ENCODE measurements at regions not wholly inside any gene's neighbourhood (a gene's known extent, or its start where the extent isn't known, plus 50 kb on each side); places are given as distances from the start of the nearest gene placed in this dataset.
"Not testable (repeated sequence)": the region's sequence is repeated elsewhere in the genome, so short reads cannot be mapped to it uniquely, and the experiment has no call there.

GRCh38 chr21:19198801-19199200, 795.2 kb upstream of the TMPRSS15 start:
- DNase-seq (ENCODE audit: low spot score in 2 of 2) (no peak), ATAC-seq (ENCODE audit: low read depth) (no peak)
- Mint-ChIP-seq H3K27ac (no peak overlapping the region), H3K9me3 (peaks cover 2% of the 10 kb centered on the region), H3K27me3 (no peaks in the 10 kb centered on the region), H3K36me3 (no peaks in the 10 kb centered on the region), H3K4me1 (no peaks in the 10 kb centered on the region), H3K4me3 (no peak overlapping the region)

- Mint-ChIP-seq H3K4me1 (no peaks in the 10 kb centered on the region), H3K4me3 (no peak overlapping the region), H3K27ac (no peak overlapping the region), H3K9me3 (no peaks in the 10 kb centered on the region), H3K36me3 (no peaks in the 10 kb centered on the region), H3K27me3 (no peaks in the 10 kb centered on the region)
- no peak for DNase-seq (ENCODE audit: low spot score in 2 of 2)
- no peak for ATAC-seq (ENCODE audit: low read depth)
Observed at GRCh38 chr21:19218163-19218562, 814.6 kb upstream of the TMPRSS15 start.

DNA sequence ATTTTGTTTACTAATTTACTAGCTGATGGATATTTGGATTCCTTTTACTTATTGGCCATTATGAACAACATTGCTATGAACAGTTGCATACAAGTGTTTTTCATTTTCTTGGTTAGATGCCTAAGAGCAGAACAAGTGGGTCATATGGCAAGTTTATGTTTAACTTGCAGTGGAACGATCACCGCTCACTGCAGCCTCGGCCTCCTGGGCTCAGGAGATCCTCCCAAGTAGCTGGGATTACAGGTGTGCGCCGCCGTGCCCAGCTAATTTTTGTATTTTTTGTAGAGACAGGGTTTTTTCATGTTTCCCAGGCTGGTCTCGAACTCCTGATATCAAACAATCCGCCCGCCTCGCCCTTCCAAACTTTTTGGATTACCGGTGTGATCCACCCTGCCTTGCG, 820.5 kb upstream of the TMPRSS15 start:
- ATAC-seq (ENCODE audit: low read depth) (no peak), DNase-seq (ENCODE audit: low spot score in 2 of 2) (no peak)
- Mint-ChIP-seq H3K4me1 (no peaks in the 10 kb centered on the region), H3K9me3 (peaks cover 1% of the 10 kb centered on the region), H3K4me3 (no peak overlapping the region), H3K27me3 (no peaks in the 10 kb centered on the region), H3K36me3 (no peaks in the 10 kb centered on the region), H3K27ac (no peak overlapping the region)

GRCh38 chr21:19228226-19228625, 824.6 kb upstream of the TMPRSS15 start:
- H3K4me3 Mint-ChIP-seq, result no peak overlapping the region
- H3K9me3 Mint-ChIP-seq, result peaks cover 7% of the 10 kb centered on the region
- no peaks in the 10 kb centered on the region for H3K27me3 Mint-ChIP-seq
- H3K27ac Mint-ChIP-seq, result no peak overlapping the region
- ATAC-seq (ENCODE audit: low read depth), result no peak
- DNase-seq (ENCODE audit: low spot score in 2 of 2), result no peak
- no peaks in the 10 kb centered on the region for H3K36me3 Mint-ChIP-seq
- H3K4me1 Mint-ChIP-seq, result no peaks in the 10 kb centered on the region

- not testable (repeated sequence) for H3K4me3 Mint-ChIP-seq; H3K4me1 Mint-ChIP-seq; H3K36me3 Mint-ChIP-seq; H3K9me3 Mint-ChIP-seq; ATAC-seq (ENCODE audit: low read depth); DNase-seq (ENCODE audit: low spot score in 2 of 2); H3K27ac Mint-ChIP-seq; H3K27me3 Mint-ChIP-seq
Observed at GRCh38 chr21:19233841-19234240, 830.3 kb upstream of the TMPRSS15 start.

DNA sequence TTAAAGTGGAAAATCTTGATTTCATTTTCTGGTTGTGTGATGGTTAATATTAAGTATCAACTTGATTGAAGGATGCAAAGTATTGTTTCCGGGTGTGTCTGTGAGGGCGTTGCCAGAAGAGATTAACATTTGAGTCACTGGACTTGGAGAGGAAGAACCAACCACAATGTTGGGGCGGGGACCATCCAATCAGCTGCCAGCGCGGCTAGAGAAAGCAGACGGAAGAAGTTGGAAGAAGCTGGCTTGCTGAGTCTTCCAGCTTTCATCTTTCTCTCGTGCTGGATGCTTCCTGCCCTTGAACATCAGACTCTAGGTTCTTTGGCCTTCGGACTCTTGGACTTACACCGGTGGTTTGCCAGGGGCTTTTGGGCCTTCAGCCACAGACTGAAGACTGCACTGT, 832.6 kb upstream of the TMPRSS15 start:
- Mint-ChIP-seq H3K4me1 (no peaks in the 10 kb centered on the region), H3K27me3 (no peaks in the 10 kb centered on the region), H3K36me3 (no peaks in the 10 kb centered on the region), H3K4me3 (no peak overlapping the region), H3K27ac (no peak overlapping the region), H3K9me3 (peaks cover 6% of the 10 kb centered on the region)
- DNase-seq (ENCODE audit: low spot score in 2 of 2), result no peak
- no peak for ATAC-seq (ENCODE audit: low read depth)

- Mint-ChIP-seq H3K9me3 (peaks cover 2% of the 10 kb centered on the region), H3K27ac (no peak overlapping the region), H3K36me3 (no peaks in the 10 kb centered on the region), H3K4me1 (no peaks in the 10 kb centered on the region), H3K4me3 (no peak overlapping the region), H3K27me3 (no peaks in the 10 kb centered on the region)
- ATAC-seq (ENCODE audit: low read depth), result no peak
- no peak for DNase-seq (ENCODE audit: low spot score in 2 of 2)
Observed at GRCh38 chr21:19237608-19238007, 834.0 kb upstream of the TMPRSS15 start.

DNA sequence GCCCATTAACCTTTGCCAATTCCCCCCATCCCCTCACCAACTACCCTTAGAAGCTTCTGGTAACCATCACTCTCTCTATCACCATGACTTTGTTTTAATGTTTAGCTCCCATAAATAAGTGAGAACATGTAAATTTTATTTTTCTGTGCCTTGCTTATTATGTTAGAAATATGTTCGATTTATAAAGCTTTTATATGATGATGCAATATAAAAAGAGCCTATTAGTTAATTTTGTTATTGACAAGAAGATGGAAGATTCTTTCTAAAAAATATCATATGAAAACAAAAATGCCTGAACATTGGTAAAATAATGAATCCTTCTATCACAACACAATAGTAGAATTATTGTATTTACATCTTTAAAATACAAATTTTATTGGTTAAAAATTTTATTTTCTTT, 836.1 kb upstream of the TMPRSS15 start:
- no peak overlapping the region for H3K4me3 Mint-ChIP-seq
- no peaks in the 10 kb centered on the region for H3K4me1 Mint-ChIP-seq
- H3K36me3 Mint-ChIP-seq, result no peaks in the 10 kb centered on the region
- no peaks in the 10 kb centered on the region for H3K27me3 Mint-ChIP-seq
- no peak for DNase-seq (ENCODE audit: low spot score in 2 of 2)
- ATAC-seq (ENCODE audit: low read depth), result no peak
- no peaks in the 10 kb centered on the region for H3K9me3 Mint-ChIP-seq
- no peak overlapping the region for H3K27ac Mint-ChIP-seq

GRCh38 chr21:19244502-19245187, 841.1 kb upstream of the TMPRSS15 start:
- no peak for DNase-seq (ENCODE audit: low spot score in 2 of 2)
- H3K27me3 Mint-ChIP-seq, result no peaks in the 10 kb centered on the region
- H3K36me3 Mint-ChIP-seq, result no peaks in the 10 kb centered on the region
- no peak overlapping the region for H3K4me3 Mint-ChIP-seq
- no peaks in the 10 kb centered on the region for H3K4me1 Mint-ChIP-seq
- no peaks in the 10 kb centered on the region for H3K9me3 Mint-ChIP-seq
- no peak for ATAC-seq (ENCODE audit: low read depth)
- no peak overlapping the region for H3K27ac Mint-ChIP-seq

- H3K4me1 Mint-ChIP-seq, result no peaks in the 10 kb centered on the region
- DNase-seq (ENCODE audit: low spot score in 2 of 2), result no peak
- H3K27ac Mint-ChIP-seq, result no peak overlapping the region
- no peaks in the 10 kb centered on the region for H3K36me3 Mint-ChIP-seq
- H3K27me3 Mint-ChIP-seq, result no peaks in the 10 kb centered on the region
- H3K9me3 Mint-ChIP-seq, result peaks cover 2% of the 10 kb centered on the region
- no peak for ATAC-seq (ENCODE audit: low read depth)
- H3K4me3 Mint-ChIP-seq, result no peak overlapping the region
Observed at GRCh38 chr21:19245188-19245580, 841.6 kb upstream of the TMPRSS15 start.

- Mint-ChIP-seq H3K9me3 (peaks cover 3% of the 10 kb centered on the region), H3K4me1 (no peaks in the 10 kb centered on the region), H3K27ac (no peak overlapping the region), H3K36me3 (no peaks in the 10 kb centered on the region), H3K27me3 (no peaks in the 10 kb centered on the region), H3K4me3 (no peak overlapping the region)
- no peak for ATAC-seq (ENCODE audit: low read depth)
- no peak for DNase-seq (ENCODE audit: low spot score in 2 of 2)
Observed at GRCh38 chr21:19246018-19246417, 842.4 kb upstream of the TMPRSS15 start.

GRCh38 chr21:19256934-19257660, 853.5 kb upstream of the TMPRSS15 start:
- Mint-ChIP-seq H3K27me3 (no peaks in the 10 kb centered on the region), H3K36me3 (no peaks in the 10 kb centered on the region), H3K27ac (no peak overlapping the region), H3K4me3 (no peak overlapping the region), H3K4me1 (no peaks in the 10 kb centered on the region), H3K9me3 (peaks cover 3% of the 10 kb centered on the region)
- ATAC-seq (ENCODE audit: low read depth) (no peak), DNase-seq (ENCODE audit: low spot score in 2 of 2) (no peak)

DNA sequence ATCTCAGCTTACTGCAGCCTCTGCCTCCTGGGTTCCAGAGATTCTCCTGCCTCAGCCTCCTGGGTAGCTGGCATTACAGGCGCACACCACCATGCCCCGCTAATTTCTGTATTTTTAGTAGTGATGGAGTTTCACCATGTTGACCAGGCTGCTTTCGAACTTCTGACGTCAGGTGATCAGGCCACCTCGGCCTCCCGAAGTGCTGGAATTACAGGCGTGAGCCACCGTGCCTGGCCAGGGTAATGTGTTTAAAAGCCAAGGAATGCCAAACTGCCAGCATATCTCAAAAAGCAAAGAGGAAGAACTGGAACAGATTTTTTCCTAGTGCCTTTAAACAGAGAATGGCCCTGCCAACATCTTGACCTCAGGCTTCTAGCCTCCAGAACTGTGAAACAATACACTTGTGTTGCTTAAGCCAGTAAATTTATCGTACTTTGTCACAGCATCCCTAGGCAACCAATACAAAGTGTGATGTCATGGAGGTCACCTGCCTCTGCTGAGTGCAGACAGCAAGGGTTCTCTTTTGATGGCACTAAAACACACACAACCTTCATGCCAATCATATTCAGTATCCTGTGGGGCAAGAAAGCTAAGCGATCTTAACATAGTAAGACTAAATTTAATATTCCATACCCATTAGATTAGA, 858.3 kb upstream of the TMPRSS15 start:
- Mint-ChIP-seq H3K4me1 (no peaks in the 10 kb centered on the region), H3K36me3 (no peaks in the 10 kb centered on the region), H3K9me3 (peaks cover 4% of the 10 kb centered on the region), H3K27me3 (no peaks in the 10 kb centered on the region), H3K27ac (no peak overlapping the region), H3K4me3 (no peak overlapping the region)
- DNase-seq (ENCODE audit: low spot score in 2 of 2), result no peak
- ATAC-seq (ENCODE audit: low read depth), result no peak

- no peaks in the 10 kb centered on the region for H3K27me3 Mint-ChIP-seq
- no peak for DNase-seq (ENCODE audit: low spot score in 2 of 2)
- peaks cover 2% of the 10 kb centered on the region for H3K9me3 Mint-ChIP-seq
- no peak overlapping the region for H3K27ac Mint-ChIP-seq
- H3K36me3 Mint-ChIP-seq, result no peaks in the 10 kb centered on the region
- no peaks in the 10 kb centered on the region for H3K4me1 Mint-ChIP-seq
- ATAC-seq (ENCODE audit: low read depth), result no peak
- no peak overlapping the region for H3K4me3 Mint-ChIP-seq
Observed at GRCh38 chr21:19266636-19267035, 863.1 kb upstream of the TMPRSS15 start.
